ENCODE measurements at regions not wholly inside any gene's neighbourhood (a gene's known extent, or its start where the extent isn't known, plus 50 kb on each side); places are given as distances from the start of the nearest gene placed in this dataset.
"Not testable (repeated sequence)": the region's sequence is repeated elsewhere in the genome, so short reads cannot be mapped to it uniquely, and the experiment has no call there.

GRCh38 chr20:57996465-57996864, 232.0 kb downstream of the ANKRD60 start:
- DNase-seq = no peak

DNA sequence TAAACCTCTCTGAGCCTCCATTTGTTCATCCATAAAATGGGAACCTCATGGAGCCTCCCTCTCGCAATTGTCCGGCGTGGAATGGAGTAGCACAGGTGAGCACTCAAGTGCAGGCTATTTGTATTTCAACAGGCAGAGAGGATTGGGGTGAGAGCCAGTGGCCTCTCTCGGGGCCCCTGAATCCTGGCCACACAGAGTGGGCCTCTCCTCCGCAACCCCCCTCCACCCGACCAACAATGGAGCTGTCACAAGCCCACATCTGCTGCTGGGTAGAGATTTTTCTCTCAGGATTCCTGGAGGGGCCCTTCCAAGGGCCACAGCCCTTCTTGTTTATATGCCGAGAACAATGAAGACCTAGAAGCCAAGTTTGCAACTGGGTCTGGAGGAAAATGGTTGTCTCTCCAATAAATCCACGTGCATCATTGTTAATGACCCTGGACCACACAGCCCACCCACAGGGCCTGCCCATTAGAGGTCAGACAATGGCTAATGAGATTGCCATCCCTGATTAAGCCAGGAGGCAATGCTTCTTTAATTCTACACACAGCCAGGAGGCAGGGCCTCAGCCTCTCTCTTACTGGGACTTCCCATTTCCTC, 233.0 kb downstream of the ANKRD60 start:
- DNase-seq = no peak

DNA sequence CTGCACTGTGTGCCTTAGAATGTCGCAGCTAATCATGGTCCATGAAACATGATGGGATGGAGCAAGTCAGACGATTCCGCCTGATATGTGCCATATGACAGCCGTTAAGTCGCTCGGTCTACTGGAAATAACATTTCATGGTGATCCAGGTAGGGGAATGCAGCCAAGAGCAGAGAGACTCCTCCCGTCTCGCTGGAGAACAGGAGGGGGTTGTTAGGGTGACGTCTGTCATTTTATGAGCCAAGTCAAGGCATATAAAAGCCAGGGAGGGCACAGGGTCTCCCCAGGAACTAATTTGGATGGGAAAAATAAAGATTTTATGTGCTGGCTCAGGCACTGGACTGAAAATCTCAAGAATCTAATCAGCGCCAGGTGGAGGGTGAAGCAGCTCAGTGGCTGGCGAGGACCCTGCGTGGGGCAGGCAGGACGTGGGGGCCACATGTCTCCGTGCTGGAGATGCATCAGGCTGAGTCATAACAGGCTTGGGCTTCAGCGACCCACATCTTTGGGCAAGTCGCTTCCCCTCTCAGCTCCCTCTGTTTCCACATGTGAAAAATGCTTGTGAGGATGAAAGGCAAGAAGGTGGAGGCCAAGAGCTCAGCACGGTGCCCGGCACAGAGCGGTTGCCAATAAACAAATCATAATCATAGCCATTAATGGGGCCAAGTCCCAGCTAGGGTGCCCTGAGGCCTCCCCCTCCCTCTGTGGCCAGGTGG, 234.6 kb downstream of the ANKRD60 start:
- no peak for DNase-seq

DNA sequence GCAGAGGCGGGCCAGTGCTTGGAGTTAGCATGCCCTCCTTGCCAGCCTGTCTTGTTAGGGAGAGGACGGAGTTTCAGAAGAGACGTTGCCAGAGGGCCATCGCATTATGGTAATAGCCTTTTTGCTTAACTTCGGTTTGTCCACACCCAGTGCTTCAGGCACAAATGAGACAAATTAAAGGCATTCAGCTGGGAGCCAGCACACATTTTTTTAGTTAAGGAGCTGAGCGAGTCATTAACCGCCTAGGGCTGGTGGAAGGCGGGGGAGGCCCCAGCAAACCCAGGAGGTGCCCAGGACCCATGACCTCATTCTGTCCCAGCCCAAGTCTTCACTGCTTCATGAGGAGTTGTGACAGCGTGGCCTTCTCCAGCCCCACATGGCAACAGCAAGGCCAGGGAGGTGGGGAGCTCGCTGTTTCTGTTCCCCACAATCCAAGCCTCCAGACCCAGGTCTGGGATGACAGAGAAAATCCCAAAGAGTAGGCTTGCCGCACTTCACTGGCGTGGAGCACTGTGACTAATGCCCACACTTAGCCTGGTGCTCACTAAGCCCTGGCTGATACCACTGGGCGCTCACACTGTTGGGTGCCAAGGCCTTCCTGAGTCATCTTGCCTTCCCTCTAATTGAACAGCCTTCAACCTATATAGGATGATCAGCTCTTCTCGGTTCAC, 237.1 kb downstream of the ANKRD60 start:
- no peak for DNase-seq

DNA sequence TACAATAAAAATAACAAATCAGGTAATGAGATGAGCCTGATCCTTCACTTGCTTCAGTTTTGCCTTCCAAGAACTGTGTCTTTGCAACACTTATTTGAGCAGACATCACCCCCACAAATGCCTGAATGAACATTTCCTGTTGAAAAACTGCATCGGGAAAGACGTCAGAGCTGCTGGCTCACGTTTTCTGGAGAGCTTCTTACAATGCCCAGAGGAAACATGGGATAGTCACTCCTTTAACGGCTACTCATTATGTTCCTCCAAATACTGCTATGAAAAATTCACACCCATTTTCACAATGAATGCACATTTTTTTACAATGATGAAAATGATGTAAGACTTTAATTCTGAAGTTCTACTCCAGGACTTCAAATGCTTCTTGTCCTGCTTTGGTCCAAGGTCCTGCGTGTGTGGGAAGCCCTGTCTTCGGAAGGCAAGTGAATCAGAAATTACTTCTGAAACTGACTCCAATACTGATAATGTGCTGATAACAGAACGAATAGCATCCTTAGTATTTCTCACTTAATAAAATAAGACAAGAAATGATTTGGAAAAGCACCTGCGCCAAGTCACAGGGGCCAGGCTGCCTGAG, 238.0 kb downstream of the ANKRD60 start:
- DNase-seq = no peak

DNA sequence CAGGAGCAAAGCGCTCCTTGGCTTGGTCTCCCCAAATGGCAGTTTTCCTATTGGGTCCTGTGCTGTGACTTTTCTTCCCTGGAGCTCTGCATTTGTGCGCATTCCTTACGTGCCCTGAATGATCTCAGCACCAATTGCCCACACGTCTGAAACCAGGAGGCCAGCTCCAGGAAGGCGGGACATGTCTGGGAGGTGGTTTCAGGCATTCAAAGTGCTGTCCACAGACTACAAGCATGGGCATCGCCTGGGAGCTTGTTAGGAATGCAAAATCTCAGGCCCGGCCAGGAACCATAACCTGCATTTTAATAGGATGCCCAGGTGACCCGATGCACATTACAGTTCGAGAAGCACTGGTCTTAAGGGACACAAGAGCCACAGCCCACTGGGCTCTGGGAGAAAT, 239.6 kb downstream of the ANKRD60 start:
- no peak for DNase-seq

DNA sequence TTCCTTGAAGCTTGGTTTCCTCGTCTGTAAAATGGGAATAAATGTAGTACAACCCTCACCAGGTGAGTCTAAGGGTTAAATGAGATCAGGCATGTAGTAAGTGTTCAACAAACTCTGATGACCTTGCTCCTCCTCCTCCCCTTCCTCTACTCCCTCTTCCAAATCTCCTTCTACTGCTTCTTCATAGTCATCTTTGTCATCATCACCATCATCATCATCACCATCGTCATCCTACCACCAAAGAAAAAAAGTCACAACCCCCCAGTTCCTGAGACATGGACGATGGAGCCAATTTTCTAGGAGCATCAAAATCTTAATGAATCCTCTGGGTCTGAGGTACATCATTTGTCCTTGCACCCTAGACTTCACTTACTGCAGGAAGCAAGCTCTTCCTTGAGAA, 240.0 kb downstream of the ANKRD60 start:
- no peak for DNase-seq

DNA sequence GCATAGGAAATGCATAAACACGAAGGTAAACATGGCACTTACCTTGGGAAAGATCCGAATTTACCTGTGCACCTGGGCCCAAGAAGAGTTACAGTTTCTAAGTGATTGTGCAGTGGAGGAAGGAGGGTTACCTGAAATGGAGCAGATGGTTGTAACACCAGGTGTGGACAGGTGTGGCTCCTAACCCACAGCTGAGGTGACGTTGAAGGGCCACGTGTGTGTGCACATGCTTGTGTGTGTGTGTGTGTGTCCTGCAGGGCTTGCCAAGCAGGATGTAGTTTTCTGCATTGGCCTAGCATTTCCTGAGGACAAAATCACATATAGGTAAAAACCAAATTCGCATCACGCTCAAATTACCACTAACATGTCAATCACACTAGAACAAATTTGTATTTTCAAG, 240.8 kb downstream of the ANKRD60 start:
- DNase-seq = no peak

- DNase-seq = no peak
Observed at GRCh38 chr20:57986666-57987065, 241.8 kb downstream of the ANKRD60 start.

- no peak for DNase-seq
Observed at GRCh38 chr20:57985278-57985677, 243.2 kb downstream of the ANKRD60 start.

DNA sequence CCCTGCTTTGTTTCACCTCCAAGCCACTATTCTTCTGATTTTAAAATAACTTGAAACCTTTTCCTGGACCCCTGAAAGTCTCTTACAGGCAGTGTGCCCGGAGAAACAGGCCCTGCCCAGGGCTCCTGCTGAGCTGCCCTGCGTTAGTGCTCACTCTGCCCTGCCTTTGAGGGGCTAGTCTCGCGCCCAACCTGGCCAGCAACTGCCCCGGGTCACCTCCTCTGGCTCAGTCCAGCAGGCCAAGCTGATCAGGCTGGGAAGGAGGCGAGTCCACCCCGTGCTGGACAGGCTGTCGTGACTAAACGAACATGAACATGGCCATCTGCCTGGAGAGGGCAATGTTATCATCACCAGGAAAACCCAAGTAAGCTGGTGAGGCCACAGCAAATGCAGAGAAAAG, 245.4 kb downstream of the ANKRD60 start:
- no peak for DNase-seq

DNA sequence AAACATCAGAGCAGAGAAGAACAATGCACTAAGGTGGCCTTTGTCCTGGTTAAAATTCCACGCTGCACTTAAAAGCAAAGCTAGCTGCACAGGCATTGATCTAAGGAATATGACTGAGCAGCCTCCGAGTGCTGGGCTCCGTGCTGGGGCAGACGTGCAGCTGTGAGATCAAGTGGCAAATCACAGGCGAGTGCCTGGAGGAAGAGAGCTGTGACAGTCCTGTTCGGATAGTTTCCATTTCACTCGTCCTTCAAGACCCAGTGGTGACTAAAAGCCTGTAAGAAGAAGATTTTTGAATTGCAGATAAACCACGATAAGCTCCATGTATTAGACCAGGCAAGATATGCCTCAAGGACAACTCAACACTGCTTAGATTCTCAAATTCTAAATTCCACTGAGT, 247.9 kb downstream of the ANKRD60 start:
- no peak for DNase-seq

- no peak for DNase-seq
Observed at GRCh38 chr20:57977569-57977968, 250.9 kb downstream of the ANKRD60 start.

GRCh38 chr20:57977141-57977540, 251.3 kb downstream of the ANKRD60 start:
- no peak for DNase-seq

DNA sequence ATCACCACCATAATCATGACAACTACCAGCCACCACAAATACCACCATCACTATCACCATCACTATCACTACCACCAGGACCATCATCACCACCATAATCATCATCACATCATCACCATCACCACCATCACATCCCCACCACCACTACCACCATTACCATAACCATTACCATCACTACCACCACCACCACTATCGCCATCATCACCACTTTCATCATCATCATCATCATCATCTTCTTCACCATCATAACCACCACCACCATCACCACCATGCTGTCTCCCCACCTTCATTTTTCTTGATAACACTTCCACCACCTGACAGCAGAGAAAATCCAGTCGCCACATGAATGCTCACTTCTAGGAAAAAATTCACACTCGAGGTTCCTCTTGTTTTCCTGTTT, 253.6 kb downstream of the ANKRD60 start:
- no peak for DNase-seq

GRCh38 chr20:57973886-57974285, 254.6 kb downstream of the ANKRD60 start:
- no peak for DNase-seq

GRCh38 chr20:57971583-57971982, 256.9 kb downstream of the ANKRD60 start:
- DNase-seq = not testable (repeated sequence)

- no peak for DNase-seq
Observed at GRCh38 chr20:57970856-57971255, 257.6 kb downstream of the ANKRD60 start.

DNA sequence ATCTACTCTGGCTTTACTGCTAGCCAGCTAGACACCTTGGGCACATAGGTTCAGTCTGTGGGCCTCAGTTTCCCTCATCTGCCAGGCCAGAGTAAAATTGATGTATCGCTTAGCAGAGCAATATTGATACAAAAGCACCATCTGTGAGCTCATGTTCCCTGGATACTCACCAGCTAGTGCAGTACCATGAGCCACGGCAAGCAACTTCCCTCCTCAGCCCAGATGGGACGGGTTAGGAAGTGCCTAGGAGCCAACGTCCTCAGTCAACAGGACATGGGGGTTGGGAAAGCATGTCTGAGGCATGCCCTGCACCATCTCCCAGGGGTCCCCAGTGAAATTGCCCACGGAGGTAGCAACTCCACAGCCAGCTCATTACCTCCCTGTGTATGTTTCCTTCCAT, 258.3 kb downstream of the ANKRD60 start:
- DNase-seq = no peak

- DNase-seq = no peak
Observed at GRCh38 chr20:57968120-57968519, 258.3 kb upstream of the PMEPA1 start.

GRCh38 chr20:57967364-57967763, 257.5 kb upstream of the PMEPA1 start:
- no peak for DNase-seq

GRCh38 chr20:57966620-57967019, 256.8 kb upstream of the PMEPA1 start:
- DNase-seq = no peak

GRCh38 chr20:57965441-57965840, 255.6 kb upstream of the PMEPA1 start:
- DNase-seq = no peak
